ENCODE measurements at regions not wholly inside any gene's neighbourhood (a gene's known extent, or its start where the extent isn't known, plus 50 kb on each side); places are given as distances from the start of the nearest gene placed in this dataset.

- no peak for DNase-seq (ENCODE audit: low read depth)
- H3K4me3 ChIP-seq (ENCODE audit: low read depth, low read length): no peak overlapping the region
These were observed 112.8 kb upstream of the DMD start for GRCh38 chrX:33324099-33324498.

GRCh38 chrX:33307911-33308354 lies 96.6 kb upstream of the DMD start:
- no peak for DNase-seq (ENCODE audit: low read depth)
- no peak for TF ChIP-seq CTCF (IDR thresholded peaks at IDR 0.05; ENCODE audit: insufficient read depth, low read depth, low read length, missing control alignments)
- no peak overlapping the region for H3K4me3 ChIP-seq (ENCODE audit: low read depth, low read length)

More at GRCh38 chrX:33324099-33324498, 112.8 kb upstream of the DMD start:
- TF ChIP-seq CTCF (IDR thresholded peaks at IDR 0.05; ENCODE audit: insufficient read depth, low read depth, low read length, missing control alignments): no peak

GRCh38 chrX:33298622-33299021 lies 87.3 kb upstream of the DMD start:
- no peak overlapping the region for H3K4me3 ChIP-seq (ENCODE audit: low read depth, low read length)
- no peak for DNase-seq (ENCODE audit: low read depth)
- TF ChIP-seq CTCF (IDR thresholded peaks at IDR 0.05; ENCODE audit: insufficient read depth, low read depth, low read length, missing control alignments): no peak

- no peak for DNase-seq (ENCODE audit: low read depth)
- TF ChIP-seq CTCF (IDR thresholded peaks at IDR 0.05; ENCODE audit: insufficient read depth, low read depth, low read length, missing control alignments): no peak
These were observed 74.2 kb upstream of the DMD start for GRCh38 chrX:33285550-33285949.

GRCh38 chrX:33277046-33277445 lies 65.7 kb upstream of the DMD start:
- no peak overlapping the region for H3K4me3 ChIP-seq (ENCODE audit: low read depth, low read length)
- DNase-seq (ENCODE audit: low read depth): no peak
- TF ChIP-seq CTCF (IDR thresholded peaks at IDR 0.05; ENCODE audit: insufficient read depth, low read depth, low read length, missing control alignments): no peak

More at GRCh38 chrX:33285550-33285949, 74.2 kb upstream of the DMD start:
- no peak overlapping the region for H3K4me3 ChIP-seq (ENCODE audit: low read depth, low read length)

- DNase-seq (ENCODE audit: low read depth): no peak
- H3K4me3 ChIP-seq (ENCODE audit: low read depth, low read length): no peak overlapping the region
- no peak for TF ChIP-seq CTCF (IDR thresholded peaks at IDR 0.05; ENCODE audit: insufficient read depth, low read depth, low read length, missing control alignments)
These were observed 62.2 kb upstream of the DMD start for GRCh38 chrX:33273535-33273934.

GRCh38 chrX:33272986-33273385 lies 61.6 kb upstream of the DMD start:
- no peak for TF ChIP-seq CTCF (IDR thresholded peaks at IDR 0.05; ENCODE audit: insufficient read depth, low read depth, low read length, missing control alignments)
- no peak overlapping the region for H3K4me3 ChIP-seq (ENCODE audit: low read depth, low read length)
- no peak for DNase-seq (ENCODE audit: low read depth)

Measured in GM12865 (cell line).